ENCODE measurements at regions not wholly inside any gene's neighbourhood (a gene's known extent, or its start where the extent isn't known, plus 50 kb on each side); places are given as distances from the start of the nearest gene placed in this dataset.
"Not testable (repeated sequence)": the region's sequence is repeated elsewhere in the genome, so short reads cannot be mapped to it uniquely, and the experiment has no call there.

- H3K4me1 ChIP-seq (ENCODE audit: control insufficient read depth in 5 of 5, insufficient read depth in 5 of 5, low read length in 5 of 5): no peaks in the 10 kb centered on the region
- H3K27me3 ChIP-seq (ENCODE audit: control insufficient read depth in 5 of 5, insufficient read depth in 4 of 5, low read length in 5 of 5): no peaks in the 10 kb centered on the region
- H3K27ac ChIP-seq (ENCODE audit: low read depth, low read length): no peak overlapping the region
- H3K9ac ChIP-seq (ENCODE audit: low read length in 5 of 5): no peak overlapping the region
- no peaks in the 10 kb centered on the region for H3K36me3 ChIP-seq (ENCODE audit: control insufficient read depth in 5 of 5, insufficient read depth in 5 of 5, low read length in 5 of 5)
- H3K9me3 ChIP-seq (ENCODE audit: control insufficient read depth in 5 of 5, low read length in 5 of 5): no peaks in the 10 kb centered on the region
- no peak overlapping the region for H3K4me3 ChIP-seq (ENCODE audit: low read depth in 1 of 5, low read length in 5 of 5)
Measured at GRCh38 chr3:168959731-168960130, 703.8 kb downstream of the MECOM start.

GRCh38 chr3:168958466-168958865 is 705.0 kb downstream of the MECOM start:
- no peaks in the 10 kb centered on the region for H3K4me1 ChIP-seq (ENCODE audit: control insufficient read depth in 5 of 5, insufficient read depth in 5 of 5, low read length in 5 of 5)
- H3K27ac ChIP-seq (ENCODE audit: low read depth, low read length): no peak overlapping the region
- H3K9me3 ChIP-seq (ENCODE audit: control insufficient read depth in 5 of 5, low read length in 5 of 5): peaks cover 0 to 5% (median 0%) of the 10 kb centered on the region in 5 donors
- H3K36me3 ChIP-seq (ENCODE audit: control insufficient read depth in 5 of 5, insufficient read depth in 5 of 5, low read length in 5 of 5): no peaks in the 10 kb centered on the region
- no peak overlapping the region for H3K4me3 ChIP-seq (ENCODE audit: low read depth in 1 of 5, low read length in 5 of 5)
- H3K27me3 ChIP-seq (ENCODE audit: control insufficient read depth in 5 of 5, insufficient read depth in 4 of 5, low read length in 5 of 5): no peaks in the 10 kb centered on the region
- H3K9ac ChIP-seq (ENCODE audit: low read length in 5 of 5): no peak overlapping the region

GRCh38 chr3:168956076-168956475 is 707.4 kb downstream of the MECOM start:
- Histone ChIP-seq H3K9me3 (ENCODE audit: control insufficient read depth in 5 of 5, low read length in 5 of 5) (peaks cover 0 to 5% (median 0%) of the 10 kb centered on the region in 5 donors), H3K4me1 (ENCODE audit: control insufficient read depth in 5 of 5, insufficient read depth in 5 of 5, low read length in 5 of 5) (no peaks in the 10 kb centered on the region), H3K36me3 (ENCODE audit: control insufficient read depth in 5 of 5, insufficient read depth in 5 of 5, low read length in 5 of 5) (no peaks in the 10 kb centered on the region), H3K4me3 (ENCODE audit: low read depth in 1 of 5, low read length in 5 of 5) (no peak overlapping the region), H3K9ac (ENCODE audit: low read length in 5 of 5) (no peak overlapping the region), H3K27me3 (ENCODE audit: control insufficient read depth in 5 of 5, insufficient read depth in 4 of 5, low read length in 5 of 5) (no peaks in the 10 kb centered on the region), H3K27ac (ENCODE audit: low read depth, low read length) (no peak overlapping the region)

GRCh38 chr3:168952551-168952950 is 711.0 kb downstream of the MECOM start:
- Histone ChIP-seq H3K27ac (ENCODE audit: low read depth, low read length) (no peak overlapping the region), H3K4me3 (ENCODE audit: low read depth in 1 of 5, low read length in 5 of 5) (no peak overlapping the region), H3K36me3 (ENCODE audit: control insufficient read depth in 5 of 5, insufficient read depth in 5 of 5, low read length in 5 of 5) (no peaks in the 10 kb centered on the region), H3K4me1 (ENCODE audit: control insufficient read depth in 5 of 5, insufficient read depth in 5 of 5, low read length in 5 of 5) (no peaks in the 10 kb centered on the region), H3K9ac (ENCODE audit: low read length in 5 of 5) (no peak overlapping the region), H3K9me3 (ENCODE audit: control insufficient read depth in 5 of 5, low read length in 5 of 5) (peaks cover 0 to 5% (median 0%) of the 10 kb centered on the region in 5 donors), H3K27me3 (ENCODE audit: control insufficient read depth in 5 of 5, insufficient read depth in 4 of 5, low read length in 5 of 5) (no peaks in the 10 kb centered on the region)

- peaks cover 0 to 5% (median 0%) of the 10 kb centered on the region in 5 donors for H3K9me3 ChIP-seq (ENCODE audit: control insufficient read depth in 5 of 5, low read length in 5 of 5)
- no peak overlapping the region for H3K27ac ChIP-seq (ENCODE audit: low read depth, low read length)
- H3K4me3 ChIP-seq (ENCODE audit: low read depth in 1 of 5, low read length in 5 of 5): no peak overlapping the region
- no peaks in the 10 kb centered on the region for H3K27me3 ChIP-seq (ENCODE audit: control insufficient read depth in 5 of 5, insufficient read depth in 4 of 5, low read length in 5 of 5)
- no peaks in the 10 kb centered on the region for H3K36me3 ChIP-seq (ENCODE audit: control insufficient read depth in 5 of 5, insufficient read depth in 5 of 5, low read length in 5 of 5)
- no peaks in the 10 kb centered on the region for H3K4me1 ChIP-seq (ENCODE audit: control insufficient read depth in 5 of 5, insufficient read depth in 5 of 5, low read length in 5 of 5)
- H3K9ac ChIP-seq (ENCODE audit: low read length in 5 of 5): no peak overlapping the region
Measured at GRCh38 chr3:168951884-168952283, 711.6 kb downstream of the MECOM start.

DNA sequence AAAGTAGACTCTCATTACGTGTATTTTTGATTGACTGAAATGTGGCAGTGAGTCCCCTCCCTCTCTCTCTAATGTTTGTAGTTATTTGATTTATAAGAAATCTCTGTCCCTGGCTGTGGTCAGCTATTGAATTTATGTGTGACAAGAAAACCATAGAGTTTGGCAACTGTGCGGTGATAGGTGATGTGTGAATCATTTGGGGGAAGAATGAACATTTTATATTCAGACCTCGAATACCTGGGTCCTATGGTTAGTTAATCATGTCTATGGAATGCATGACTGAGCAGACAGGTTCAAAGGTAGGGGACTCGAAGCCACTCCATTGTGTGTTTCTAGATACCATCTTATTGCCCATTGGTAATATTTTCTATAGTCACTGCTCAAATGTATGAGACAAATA is 712.1 kb downstream of the MECOM start:
- Histone ChIP-seq H3K4me1 (ENCODE audit: control insufficient read depth in 5 of 5, insufficient read depth in 5 of 5, low read length in 5 of 5) (no peaks in the 10 kb centered on the region), H3K4me3 (ENCODE audit: low read depth in 1 of 5, low read length in 5 of 5) (no peak overlapping the region), H3K9ac (ENCODE audit: low read length in 5 of 5) (no peak overlapping the region), H3K36me3 (ENCODE audit: control insufficient read depth in 5 of 5, insufficient read depth in 5 of 5, low read length in 5 of 5) (no peaks in the 10 kb centered on the region), H3K27me3 (ENCODE audit: control insufficient read depth in 5 of 5, insufficient read depth in 4 of 5, low read length in 5 of 5) (no peaks in the 10 kb centered on the region), H3K9me3 (ENCODE audit: control insufficient read depth in 5 of 5, low read length in 5 of 5) (peaks cover 0 to 5% (median 0%) of the 10 kb centered on the region in 5 donors), H3K27ac (ENCODE audit: low read depth, low read length) (no peak overlapping the region)

DNA sequence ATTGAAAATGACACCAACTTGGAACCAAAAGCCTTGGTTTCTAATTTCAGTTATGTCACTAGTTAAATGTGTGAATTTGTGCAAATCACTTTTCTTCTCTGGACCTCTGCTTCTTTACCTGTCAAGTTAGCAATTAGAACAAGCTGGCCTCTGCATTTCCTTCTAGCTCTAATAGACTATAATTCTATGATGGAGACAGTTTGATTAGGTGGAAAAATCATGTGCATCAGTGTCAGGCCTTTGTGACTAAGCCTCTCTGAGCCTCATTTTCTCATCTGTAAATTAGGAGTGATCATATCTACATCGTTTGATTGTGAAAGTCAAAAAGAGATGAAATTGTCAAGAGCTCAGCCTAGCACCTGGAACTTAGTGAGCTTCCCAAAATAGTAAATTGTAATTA is 712.9 kb downstream of the MECOM start:
- H3K9ac ChIP-seq (ENCODE audit: low read length in 5 of 5): no peak overlapping the region
- peaks cover 0 to 5% (median 0%) of the 10 kb centered on the region in 5 donors for H3K9me3 ChIP-seq (ENCODE audit: control insufficient read depth in 5 of 5, low read length in 5 of 5)
- no peak overlapping the region for H3K27ac ChIP-seq (ENCODE audit: low read depth, low read length)
- no peak overlapping the region for H3K4me3 ChIP-seq (ENCODE audit: low read depth in 1 of 5, low read length in 5 of 5)
- H3K27me3 ChIP-seq (ENCODE audit: control insufficient read depth in 5 of 5, insufficient read depth in 4 of 5, low read length in 5 of 5): no peaks in the 10 kb centered on the region
- H3K4me1 ChIP-seq (ENCODE audit: control insufficient read depth in 5 of 5, insufficient read depth in 5 of 5, low read length in 5 of 5): no peaks in the 10 kb centered on the region
- H3K36me3 ChIP-seq (ENCODE audit: control insufficient read depth in 5 of 5, insufficient read depth in 5 of 5, low read length in 5 of 5): no peaks in the 10 kb centered on the region

DNA sequence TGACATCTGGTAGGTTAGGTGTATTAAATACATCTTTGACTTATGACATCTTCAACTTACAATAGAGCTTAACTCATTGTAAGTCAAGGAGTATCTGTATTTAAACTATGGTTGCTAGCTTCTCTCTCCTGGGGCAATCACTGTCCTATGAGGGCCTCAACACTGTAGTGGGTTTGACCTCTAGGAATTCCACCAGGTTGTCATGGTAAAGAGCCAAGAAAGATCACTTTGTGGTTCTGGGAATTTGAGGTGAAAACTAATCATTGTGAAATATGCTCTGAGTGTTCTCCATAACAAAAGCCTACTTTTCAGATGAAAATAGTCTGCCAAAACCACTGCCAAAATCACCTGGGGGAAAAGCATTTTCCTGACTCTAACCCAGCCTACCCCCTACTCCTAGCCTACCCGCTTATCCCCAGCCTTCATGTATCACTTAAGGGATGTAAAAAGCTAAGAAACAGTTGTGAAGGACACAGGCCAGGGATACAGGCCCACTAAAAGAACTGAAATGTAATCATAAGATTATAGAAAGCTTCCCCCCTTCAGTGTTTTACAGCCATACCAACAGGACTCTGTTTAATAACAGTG is 723.8 kb downstream of the MECOM start:
- peaks cover 0 to 6% (median 0%) of the 10 kb centered on the region in 5 donors for H3K9me3 ChIP-seq (ENCODE audit: control insufficient read depth in 5 of 5, low read length in 5 of 5)

GRCh38 chr3:168933614-168934013 is 729.9 kb downstream of the MECOM start:
- Histone ChIP-seq H3K27ac (ENCODE audit: low read depth, low read length) (no peak overlapping the region), H3K4me1 (ENCODE audit: control insufficient read depth in 5 of 5, insufficient read depth in 5 of 5, low read length in 5 of 5) (no peaks in the 10 kb centered on the region), H3K9me3 (ENCODE audit: control insufficient read depth in 5 of 5, low read length in 5 of 5) (peaks cover 0 to 6% (median 0%) of the 10 kb centered on the region in 5 donors), H3K9ac (ENCODE audit: low read length in 5 of 5) (no peak overlapping the region), H3K36me3 (ENCODE audit: control insufficient read depth in 5 of 5, insufficient read depth in 5 of 5, low read length in 5 of 5) (no peaks in the 10 kb centered on the region), H3K27me3 (ENCODE audit: control insufficient read depth in 5 of 5, insufficient read depth in 4 of 5, low read length in 5 of 5) (no peaks in the 10 kb centered on the region), H3K4me3 (ENCODE audit: low read depth in 1 of 5, low read length in 5 of 5) (no peak overlapping the region)

More for the DNA sequence above, 723.8 kb downstream of the MECOM start:
- no peak overlapping the region for H3K9ac ChIP-seq (ENCODE audit: low read length in 5 of 5)
- no peaks in the 10 kb centered on the region for H3K4me1 ChIP-seq (ENCODE audit: control insufficient read depth in 5 of 5, insufficient read depth in 5 of 5, low read length in 5 of 5)
- no peak overlapping the region for H3K4me3 ChIP-seq (ENCODE audit: low read depth in 1 of 5, low read length in 5 of 5)
- no peaks in the 10 kb centered on the region for H3K36me3 ChIP-seq (ENCODE audit: control insufficient read depth in 5 of 5, insufficient read depth in 5 of 5, low read length in 5 of 5)
- H3K27ac ChIP-seq (ENCODE audit: low read depth, low read length): no peak overlapping the region
- no peaks in the 10 kb centered on the region for H3K27me3 ChIP-seq (ENCODE audit: control insufficient read depth in 5 of 5, insufficient read depth in 4 of 5, low read length in 5 of 5)

- not testable (repeated sequence) for H3K36me3 ChIP-seq (ENCODE audit: control insufficient read depth in 5 of 5, insufficient read depth in 5 of 5, low read length in 5 of 5); H3K9ac ChIP-seq (ENCODE audit: low read length in 5 of 5); H3K9me3 ChIP-seq (ENCODE audit: control insufficient read depth in 5 of 5, low read length in 5 of 5); H3K4me3 ChIP-seq (ENCODE audit: low read depth in 1 of 5, low read length in 5 of 5); H3K27me3 ChIP-seq (ENCODE audit: control insufficient read depth in 5 of 5, insufficient read depth in 4 of 5, low read length in 5 of 5); H3K4me1 ChIP-seq (ENCODE audit: control insufficient read depth in 5 of 5, insufficient read depth in 5 of 5, low read length in 5 of 5); H3K27ac ChIP-seq (ENCODE audit: low read depth, low read length)
Measured at GRCh38 chr3:168929997-168930396, 733.5 kb downstream of the MECOM start.
